Neuronal stem cell (in vitro differentiated cells): ENCODE measurements at regions not wholly inside any gene's neighbourhood (a gene's known extent, or its start where the extent isn't known, plus 50 kb on each side); places are given as distances from the start of the nearest gene placed in this dataset.
A peak's percentile ranks its signal among the peaks of the same experiment; 100 is the strongest.

Experiments
- DNase-seq: peaks from one replicate; pipeline ENCODE4 v3.0.0-alpha.2; 2013; ENCODE audit warnings: low spot score
- H2AFZ ChIP-seq: one replicate; pipeline ENCODE4 v1.6.1; 2013; ENCODE audit warnings: mild to moderate bottlenecking, low read length, inconsistent platforms
- H2AK5ac ChIP-seq: 2 replicates; pipeline ENCODE4 v1.6.1; 2013; ENCODE audit warnings: low read depth, mild to moderate bottlenecking, inconsistent platforms, low read length, moderate library complexity, mixed read lengths
- H2BK120ac ChIP-seq: 2 replicates; pipeline ENCODE4 v1.6.1; 2013; ENCODE audit warnings: low read depth, mild to moderate bottlenecking, inconsistent platforms, low read length, moderate library complexity, mixed read lengths
- H2BK12ac ChIP-seq: one replicate; pipeline ENCODE4 v1.6.1; 2013; ENCODE audit warnings: low read length, inconsistent platforms
- H2BK15ac ChIP-seq: 2 replicates; pipeline ENCODE4 v1.6.1; 2013; ENCODE audit warnings: mild to moderate bottlenecking, low read length, inconsistent platforms, mixed read lengths
- H2BK5ac ChIP-seq: one replicate; pipeline ENCODE4 v1.6.1; 2013; ENCODE audit warnings: inconsistent platforms, mild to moderate bottlenecking, low read length, moderate library complexity
- H3K14ac ChIP-seq: one replicate; pipeline ENCODE4 v1.6.1; 2013; ENCODE audit warnings: low read length, inconsistent platforms
- H3K18ac ChIP-seq: 2 replicates; pipeline ENCODE4 v1.6.1; 2013; ENCODE audit warnings: low read length, inconsistent platforms
- H3K23ac ChIP-seq: 2 replicates; pipeline ENCODE4 v1.6.1; 2013; ENCODE audit warnings: low read depth, mild to moderate bottlenecking, mixed read lengths, low read length, inconsistent platforms; ENCODE audit not compliant: poor library complexity
- H3K27ac ChIP-seq: replicated peaks from 3 replicates; pipeline ENCODE4 v1.5.1; 2013; ENCODE audit warnings: low read length, inconsistent platforms
- H3K27me3 ChIP-seq, 3 experiments: 2 replicates each; pipeline ENCODE4 v1.6.1; 2013; ENCODE audit warnings: low read length in 3 of 3, mild to moderate bottlenecking in 2 of 3, inconsistent platforms in 1 of 3, low read depth in 1 of 3, mixed read lengths in 1 of 3, moderate library complexity in 1 of 3; ENCODE audit not compliant: control insufficient read depth in 3 of 3, insufficient read depth in 3 of 3
- H3K36me3 ChIP-seq, 2 donors: replicated peaks in 1 of 2; 2 replicates each; pipeline ENCODE4 v1.6.1; 2013; ENCODE audit warnings: low read length in 2 of 2; ENCODE audit not compliant: control insufficient read depth in 2 of 2, insufficient read depth in 2 of 2
- H3K4ac ChIP-seq: 2 replicates; pipeline ENCODE4 v1.6.1; 2013; ENCODE audit warnings: inconsistent platforms, mild to moderate bottlenecking, low read length, moderate library complexity
- H3K4me1 ChIP-seq, 2 donors: 1 replicate in 1 of 2; 2 replicates in 1 of 2; pipeline ENCODE4 v1.6.1; 2013; ENCODE audit warnings: low read length in 2 of 2, low read depth in 1 of 2; ENCODE audit not compliant: control insufficient read depth in 2 of 2, insufficient read depth in 1 of 2
- H3K4me2 ChIP-seq: one replicate; pipeline ENCODE4 v1.6.1; 2013; ENCODE audit warnings: mild to moderate bottlenecking, low read length, inconsistent platforms; ENCODE audit not compliant: insufficient read depth, poor library complexity, severe bottlenecking
- H3K4me3 ChIP-seq, 2 donors: 2 replicates each; pipeline ENCODE4 v1.5.1; 2013; ENCODE audit warnings: low read length in 2 of 2, mild to moderate bottlenecking in 2 of 2, inconsistent platforms in 1 of 2, moderate library complexity in 1 of 2
- H3K79me1 ChIP-seq: one replicate; pipeline ENCODE4 v1.6.1; 2013; ENCODE audit warnings: low read depth, mild to moderate bottlenecking, inconsistent platforms, low read length, moderate library complexity
- H3K9ac ChIP-seq: one replicate; pipeline ENCODE4 v1.6.1; 2013; ENCODE audit warnings: mild to moderate bottlenecking, low read depth, low read length, inconsistent platforms; ENCODE audit not compliant: poor library complexity
- H3K9me3 ChIP-seq, 2 donors: replicated peaks in 1 of 2; 2 replicates each; pipeline versions ENCODE3 to v1.6.1; 2013; ENCODE audit warnings: low read length in 2 of 2, mild to moderate bottlenecking in 2 of 2, inconsistent platforms in 1 of 2, low read depth in 1 of 2, mixed read lengths in 1 of 2, moderate library complexity in 1 of 2; ENCODE audit not compliant: control insufficient read depth in 2 of 2, insufficient read depth in 1 of 2
- H4K8ac ChIP-seq: one replicate; pipeline ENCODE4 v1.6.1; 2013; ENCODE audit warnings: low read depth, mild to moderate bottlenecking, inconsistent platforms, low read length, moderate library complexity
- H4K91ac ChIP-seq: one replicate; pipeline ENCODE4 v1.6.1; 2013; ENCODE audit warnings: low read length, low read depth, mild to moderate bottlenecking, inconsistent platforms; ENCODE audit not compliant: poor library complexity
- WGBS, 2 donors: extraction: QIAGEN DNeasy Blood & Tissue Kit; methylation state at CpG; one replicate each; pipeline ENCODE4 v1.1.7; 2013; ENCODE audit warnings: missing lambda C conversion rate in 2 of 2, mixed read lengths in 1 of 2; ENCODE audit not compliant: insufficient read length in 2 of 2, insufficient replicate concordance in 1 of 2; ENCODE audit errors: extremely low coverage in 2 of 2; 5-methylcytosine and 5-hydroxymethylcytosine counted together

DNA sequence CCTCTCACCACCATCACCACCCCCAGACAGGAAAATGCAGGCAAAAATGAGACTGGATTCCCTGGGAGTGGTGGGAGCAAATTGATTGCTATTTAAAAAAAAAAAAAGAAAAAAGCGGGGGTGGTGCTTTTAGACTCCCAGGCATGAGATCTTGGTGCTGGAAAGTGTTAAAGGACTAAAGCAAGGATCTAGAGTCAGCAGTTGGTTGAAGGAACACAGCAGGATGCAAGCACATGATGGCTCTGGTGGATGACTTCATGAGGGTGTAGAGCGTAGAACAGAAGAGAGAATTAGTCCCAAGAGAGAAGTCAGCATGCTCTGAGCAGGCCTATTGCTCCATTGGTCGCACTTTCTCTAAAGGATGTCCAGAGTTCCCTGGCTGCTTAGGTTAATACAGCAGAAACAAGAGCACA, 183.8 kb upstream of the HMGA2 start:
- Histone ChIP-seq H2AK5ac (no peak overlapping the region), H3K9me3 (no peaks in the 10 kb centered on the region), H3K4me1 (no peaks in the 10 kb centered on the region), H3K18ac (no peak overlapping the region), H3K14ac (no peak overlapping the region), H2BK15ac (no peak overlapping the region), H3K4ac (no peak overlapping the region), H3K9ac (no peak overlapping the region), H4K8ac (no peak overlapping the region), H4K91ac (no peak overlapping the region), H3K36me3 (no peaks in the 10 kb centered on the region), H3K23ac (no peak overlapping the region), H3K27ac (no peak overlapping the region), H3K4me2 (no peak overlapping the region), H2AFZ (peak overlapping the region; percentile 70), H2BK5ac (no peak overlapping the region), H3K27me3 (no peaks in the 10 kb centered on the region), H2BK120ac (no peak overlapping the region), H2BK12ac (no peak overlapping the region), H3K79me1 (no peaks in the 10 kb centered on the region), H3K4me3 (no peak overlapping the region)
- no CpG with 5 or more reads among the region's 3 CpGs for WGBS, 2 donors
- DNase-seq = no peak

DNA sequence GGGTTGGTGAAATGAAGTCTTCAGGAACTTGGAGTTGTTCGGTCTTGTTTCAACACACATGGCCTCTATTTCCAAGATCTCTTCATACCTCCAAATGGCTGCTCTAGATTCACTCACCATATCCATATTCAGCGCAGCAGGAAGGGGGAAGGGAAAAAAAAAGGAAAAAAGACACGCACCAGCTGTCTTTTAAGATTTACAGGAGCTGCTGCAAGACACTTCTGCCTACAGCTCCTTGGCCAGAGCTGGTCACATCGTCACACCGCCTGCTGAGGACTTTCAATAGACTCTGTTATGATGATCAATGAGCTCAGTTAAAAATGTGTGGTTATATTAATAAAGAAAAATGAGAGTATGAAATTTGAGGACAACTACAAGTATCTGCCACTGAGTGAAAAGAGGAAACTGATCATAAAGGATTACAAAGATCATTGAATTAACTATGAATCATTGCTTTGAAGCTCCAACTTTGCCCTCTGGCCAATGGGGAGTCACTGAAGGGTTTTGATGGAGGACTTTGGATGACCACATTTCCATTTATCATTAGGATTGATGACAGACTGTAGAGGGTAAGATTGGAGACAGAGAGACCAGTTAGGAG, 182.1 kb upstream of the HMGA2 start:
- Histone ChIP-seq H2BK5ac (no peak overlapping the region), H2BK120ac (no peak overlapping the region)
- no CpG with 5 or more reads among the region's 5 CpGs for WGBS, 2 donors

GRCh38 chr12:65643171-65643570, 181.1 kb upstream of the HMGA2 start:
- Histone ChIP-seq H4K8ac (no peak overlapping the region), H3K18ac (no peak overlapping the region), H2AK5ac (no peak overlapping the region), H3K27ac (no peak overlapping the region), H3K23ac (no peak overlapping the region), H2BK5ac (no peak overlapping the region), H2BK15ac (no peak overlapping the region), H3K4ac (no peak overlapping the region), H3K79me1 (no peaks in the 10 kb centered on the region), H4K91ac (no peak overlapping the region), H2BK120ac (no peak overlapping the region), H3K9ac (no peak overlapping the region), H3K14ac (no peak overlapping the region), H3K4me3 (no peak overlapping the region), H3K4me1 (no peaks in the 10 kb centered on the region), H3K9me3 (no peaks in the 10 kb centered on the region), H2BK12ac (no peak overlapping the region), H3K4me2 (no peak overlapping the region), H3K27me3 (no peaks in the 10 kb centered on the region), H2AFZ (no peak overlapping the region), H3K36me3 (no peaks in the 10 kb centered on the region)
- DNase-seq = no peak

More for the DNA sequence above, 182.1 kb upstream of the HMGA2 start:
- no peak overlapping the region for H3K23ac ChIP-seq
- H3K4ac ChIP-seq = no peak overlapping the region
- no peaks in the 10 kb centered on the region for H3K36me3 ChIP-seq
- H3K27me3 ChIP-seq = no peaks in the 10 kb centered on the region
- H3K9ac ChIP-seq = no peak overlapping the region
- H3K14ac ChIP-seq = no peak overlapping the region
- no peak for DNase-seq
- H3K79me1 ChIP-seq = no peaks in the 10 kb centered on the region
- no peak overlapping the region for H3K4me2 ChIP-seq
- H3K4me3 ChIP-seq = no peak overlapping the region
- no peak overlapping the region for H4K8ac ChIP-seq
- H2AFZ ChIP-seq = no peak overlapping the region
- H3K9me3 ChIP-seq = no peaks in the 10 kb centered on the region
- H3K4me1 ChIP-seq = no peaks in the 10 kb centered on the region
- no peak overlapping the region for H2BK12ac ChIP-seq
- H2AK5ac ChIP-seq = no peak overlapping the region
- no peak overlapping the region for H2BK15ac ChIP-seq
- H4K91ac ChIP-seq = no peak overlapping the region
- H3K18ac ChIP-seq = no peak overlapping the region
- H3K27ac ChIP-seq = no peak overlapping the region

GRCh38 chr12:65643595-65644386, 180.5 kb upstream of the HMGA2 start:
- H2BK120ac ChIP-seq = no peak overlapping the region
- no peak for DNase-seq
- H2AFZ ChIP-seq = peak overlapping the region; percentile 3
- H2BK5ac ChIP-seq = no peak overlapping the region
- H3K4ac ChIP-seq = no peak overlapping the region
- H3K4me2 ChIP-seq = no peak overlapping the region
- no peaks in the 10 kb centered on the region for H3K27me3 ChIP-seq
- H2BK12ac ChIP-seq = no peak overlapping the region
- no peak overlapping the region for H3K18ac ChIP-seq
- no peak overlapping the region for H4K91ac ChIP-seq
- H4K8ac ChIP-seq = no peak overlapping the region
- no peaks in the 10 kb centered on the region for H3K36me3 ChIP-seq
- no peak overlapping the region for H3K4me3 ChIP-seq
- H2BK15ac ChIP-seq = no peak overlapping the region
- no peak overlapping the region for H3K14ac ChIP-seq
- H3K23ac ChIP-seq = no peak overlapping the region
- no peaks in the 10 kb centered on the region for H3K79me1 ChIP-seq
- no peak overlapping the region for H3K9ac ChIP-seq
- no peak overlapping the region for H3K27ac ChIP-seq
- peaks cover 0 to under 1% of the 10 kb centered on the region in 2 donors for H3K9me3 ChIP-seq
- H3K4me1 ChIP-seq = no peaks in the 10 kb centered on the region
- no CpG with 5 or more reads among the region's 3 CpGs for WGBS, 2 donors
- no peak overlapping the region for H2AK5ac ChIP-seq
